ENCODE measurements at regions not wholly inside any gene's neighbourhood (a gene's known extent, or its start where the extent isn't known, plus 50 kb on each side); places are given as distances from the start of the nearest gene placed in this dataset.

DNA sequence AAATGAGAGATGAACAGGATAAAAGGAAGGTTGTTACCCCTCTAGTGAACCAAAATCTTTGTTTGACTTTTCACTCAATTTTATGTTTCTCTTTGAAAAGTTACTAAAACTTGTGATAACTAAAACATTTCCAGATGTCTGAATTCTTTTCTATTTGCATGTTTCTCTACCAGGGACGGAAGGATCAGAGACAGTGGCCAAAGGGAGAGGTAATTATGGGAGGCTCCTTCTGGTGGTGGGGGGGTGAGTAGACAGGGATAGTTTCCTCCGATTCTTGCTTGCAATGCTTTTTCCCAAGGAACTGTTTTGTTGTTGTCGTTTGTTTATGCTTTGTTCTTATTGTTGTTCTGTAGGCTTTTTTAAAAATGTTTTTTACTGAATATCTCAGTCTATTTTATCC lies 374.8 kb downstream of the INHBA start:
- intact Hi-C loops (cut with micrococcal nuclease) = no loop called here
- ATAC-seq (ENCODE audit: low read depth) (no peak), DNase-seq (no peak)
- no peaks in the 10 kb centered on the region for H3K4me1 ChIP-seq (ENCODE audit: control insufficient read depth in 2 of 2, insufficient read depth in 2 of 2, low read length in 2 of 2)
- H3K9ac ChIP-seq (ENCODE audit: low read length) = no peak overlapping the region
- H3K9me3 ChIP-seq (ENCODE audit: control extremely low read depth in 1 of 3, control insufficient read depth in 2 of 3, insufficient read depth in 1 of 3, low read length in 2 of 3) = no peaks in the 10 kb centered on the region
- peaks cover 3% of the 10 kb centered on the region for H3K27me3 Mint-ChIP-seq
- no peak overlapping the region for H3K27ac ChIP-seq (ENCODE audit: low read length in 2 of 2)
- H3K4me2 ChIP-seq (replicated peaks; ENCODE audit: low read depth, low read length, poor library complexity, severe bottlenecking) = no peak overlapping the region
- CTCF ChIA-PET = no interaction called here
- no peaks in the 10 kb centered on the region for H3K36me3 ChIP-seq (replicated peaks in 1 of 2; ENCODE audit: control extremely low read depth in 1 of 2, control insufficient read depth in 1 of 2, extremely low read depth in 1 of 2, insufficient read depth in 2 of 2, low read length in 1 of 2)
- no peaks in the 10 kb centered on the region for H3K79me2 ChIP-seq (ENCODE audit: control insufficient read depth, insufficient read depth, low read length)
- POLR2A ChIA-PET = no interaction called here
- WGBS (ENCODE audit: insufficient coverage) = no CpG with 5 or more reads among the region's 3 CpGs
- H3K4me3 ChIP-seq (ENCODE audit: control extremely low read depth in 1 of 5, extremely low read depth in 1 of 5, insufficient read depth in 1 of 5, low read depth in 2 of 5, low read length in 4 of 5) = no peak overlapping the region
- H2AFZ ChIP-seq (ENCODE audit: insufficient read depth, low read depth, low read length, poor library complexity, severe bottlenecking) = no peak overlapping the region
- H3K4me1 Mint-ChIP-seq = no peaks in the 10 kb centered on the region
- TF ChIP-seq EZH2 (IDR thresholded peaks at IDR 0.05; ENCODE audit: borderline replicate concordance, insufficient read depth, low read depth, low read length, poor library complexity, severe bottlenecking) = no peak
- TF ChIP-seq, protein P1, sequence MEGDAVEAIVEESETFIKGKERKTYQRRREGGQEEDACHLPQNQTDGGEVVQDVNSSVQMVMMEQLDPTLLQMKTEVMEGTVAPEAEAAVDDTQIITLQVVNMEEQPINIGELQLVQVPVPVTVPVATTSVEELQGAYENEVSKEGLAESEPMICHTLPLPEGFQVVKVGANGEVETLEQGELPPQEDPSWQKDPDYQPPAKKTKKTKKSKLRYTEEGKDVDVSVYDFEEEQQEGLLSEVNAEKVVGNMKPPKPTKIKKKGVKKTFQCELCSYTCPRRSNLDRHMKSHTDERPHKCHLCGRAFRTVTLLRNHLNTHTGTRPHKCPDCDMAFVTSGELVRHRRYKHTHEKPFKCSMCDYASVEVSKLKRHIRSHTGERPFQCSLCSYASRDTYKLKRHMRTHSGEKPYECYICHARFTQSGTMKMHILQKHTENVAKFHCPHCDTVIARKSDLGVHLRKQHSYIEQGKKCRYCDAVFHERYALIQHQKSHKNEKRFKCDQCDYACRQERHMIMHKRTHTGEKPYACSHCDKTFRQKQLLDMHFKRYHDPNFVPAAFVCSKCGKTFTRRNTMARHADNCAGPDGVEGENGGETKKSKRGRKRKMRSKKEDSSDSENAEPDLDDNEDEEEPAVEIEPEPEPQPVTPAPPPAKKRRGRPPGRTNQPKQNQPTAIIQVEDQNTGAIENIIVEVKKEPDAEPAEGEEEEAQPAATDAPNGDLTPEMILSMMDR (IDR thresholded peaks at IDR 0.05) = no peak
- H3K4me3 Mint-ChIP-seq = no peak overlapping the region
- no peak overlapping the region for H3K27ac Mint-ChIP-seq
- H4K20me1 ChIP-seq (ENCODE audit: control insufficient read depth, insufficient read depth, low read length, poor library complexity, severe bottlenecking) = no peaks in the 10 kb centered on the region
- H3K9me3 Mint-ChIP-seq (ENCODE audit: insufficient read depth) = no peaks in the 10 kb centered on the region
- H3K27me3 ChIP-seq (replicated peaks in 1 of 4; ENCODE audit: control extremely low read depth in 1 of 4, control insufficient read depth in 3 of 4, insufficient read depth in 4 of 4, low read length in 3 of 4) = no peaks in the 10 kb centered on the region

GRCh38 chr7:41326616-41327015 lies 376.3 kb downstream of the INHBA start:
- H3K27me3 ChIP-seq (replicated peaks in 1 of 4; ENCODE audit: control extremely low read depth in 1 of 4, control insufficient read depth in 3 of 4, insufficient read depth in 4 of 4, low read length in 3 of 4) = no peaks in the 10 kb centered on the region
- WGBS (ENCODE audit: insufficient coverage) = no CpG with 5 or more reads among the region's 1 CpG
- no peaks in the 10 kb centered on the region for H3K79me2 ChIP-seq (ENCODE audit: control insufficient read depth, insufficient read depth, low read length)
- H3K4me3 ChIP-seq (ENCODE audit: control extremely low read depth in 1 of 5, extremely low read depth in 1 of 5, insufficient read depth in 1 of 5, low read depth in 2 of 5, low read length in 4 of 5) = no peak overlapping the region
- Mint-ChIP-seq H3K27ac (no peak overlapping the region), H3K9me3 (ENCODE audit: insufficient read depth) (no peaks in the 10 kb centered on the region), H3K4me1 (no peaks in the 10 kb centered on the region), H3K27me3 (peaks cover 3% of the 10 kb centered on the region), H3K4me3 (no peak overlapping the region)
- H3K4me2 ChIP-seq (replicated peaks; ENCODE audit: low read depth, low read length, poor library complexity, severe bottlenecking) = no peak overlapping the region
- no peak overlapping the region for H3K27ac ChIP-seq (ENCODE audit: low read length in 2 of 2)
- no peak overlapping the region for H2AFZ ChIP-seq (ENCODE audit: insufficient read depth, low read depth, low read length, poor library complexity, severe bottlenecking)
- DNase-seq (no peak), ATAC-seq (ENCODE audit: low read depth) (no peak)
- CTCF ChIA-PET = no interaction called here
- intact Hi-C loops (cut with micrococcal nuclease) = no loop called here
- no peaks in the 10 kb centered on the region for H3K4me1 ChIP-seq (ENCODE audit: control insufficient read depth in 2 of 2, insufficient read depth in 2 of 2, low read length in 2 of 2)
- no peaks in the 10 kb centered on the region for H3K36me3 ChIP-seq (replicated peaks in 1 of 2; ENCODE audit: control extremely low read depth in 1 of 2, control insufficient read depth in 1 of 2, extremely low read depth in 1 of 2, insufficient read depth in 2 of 2, low read length in 1 of 2)
- no peaks in the 10 kb centered on the region for H3K9me3 ChIP-seq (ENCODE audit: control extremely low read depth in 1 of 3, control insufficient read depth in 2 of 3, insufficient read depth in 1 of 3, low read length in 2 of 3)
- H3K9ac ChIP-seq (ENCODE audit: low read length) = no peak overlapping the region
- no peaks in the 10 kb centered on the region for H4K20me1 ChIP-seq (ENCODE audit: control insufficient read depth, insufficient read depth, low read length, poor library complexity, severe bottlenecking)
- TF ChIP-seq, protein P1 (IDR thresholded peaks at IDR 0.05) = no peak
- TF ChIP-seq EZH2 (IDR thresholded peaks at IDR 0.05; ENCODE audit: borderline replicate concordance, insufficient read depth, low read depth, low read length, poor library complexity, severe bottlenecking) = no peak
- POLR2A ChIA-PET = no interaction called here
